MM.1S (cell line): ENCODE measurements at regions not wholly inside any gene's neighbourhood (a gene's known extent, or its start where the extent isn't known, plus 50 kb on each side); places are given as distances from the start of the nearest gene placed in this dataset.

ENCODE experiments used
- CTCF ChIP-seq: fragments of 300-600 bp; sonication (generic); IDR thresholded peaks from 2 replicates; pipeline ENCODE4 v1.5.1; 2016; ENCODE audit warnings: antibody characterized with exemption, low read length, mixed read lengths
- EZH2 ChIP-seq: fragments of 300-600 bp; sonication (generic); optimal IDR thresholded peaks from 2 replicates; pipeline ENCODE3; 2017; ENCODE audit warnings: low read depth, mild to moderate bottlenecking, antibody characterized with exemption, low read length, mixed read lengths
- EZH2phosphoT487 ChIP-seq: fragments of 300-600 bp; sonication (generic); IDR thresholded peaks from 2 replicates; pipeline ENCODE4 v1.6.1; 2018; ENCODE audit warnings: antibody characterized with exemption, low read length

GRCh38 chr7:19464241-19464640 lies 244.6 kb downstream of the POLR1F start:
- TF ChIP-seq CTCF = no peak
- TF ChIP-seq EZH2 = no peak
- no peak for TF ChIP-seq EZH2phosphoT487
